ENCODE measurements at regions not wholly inside any gene's neighbourhood (a gene's known extent, or its start where the extent isn't known, plus 50 kb on each side); places are given as distances from the start of the nearest gene placed in this dataset.

GRCh38 chr4:170979736-170980135 lies 833.5 kb upstream of the GALNTL6 start:
- TF ChIP-seq TEAD1 (CRISPR knock-in tag; IDR thresholded peaks at IDR 0.05) (no peak), IRF2 (CRISPR knock-in tag; IDR thresholded peaks at IDR 0.05; ENCODE audit: borderline replicate concordance, low read depth) (no peak), TP53 (CRISPR knock-in tag; IDR thresholded peaks at IDR 0.05) (no peak), STAT6 (CRISPR knock-in tag; conservative IDR thresholded peaks at IDR 0.05; ENCODE audit: low read depth) (no peak), ZBTB43 (CRISPR knock-in tag; IDR thresholded peaks at IDR 0.05) (no peak), ZNF423 (CRISPR knock-in tag; IDR thresholded peaks at IDR 0.05) (no peak), FOXJ3 (CRISPR knock-in tag; IDR thresholded peaks at IDR 0.05; ENCODE audit: borderline replicate concordance) (no peak), NFYB (CRISPR knock-in tag; conservative IDR thresholded peaks at IDR 0.05; ENCODE audit: low read depth) (no peak), FOXP4 (CRISPR knock-in tag; IDR thresholded peaks at IDR 0.05) (no peak), NFE2L1 (CRISPR knock-in tag; IDR thresholded peaks at IDR 0.05) (no peak), NR2C2 (CRISPR knock-in tag; IDR thresholded peaks at IDR 0.05) (no peak), CTCF (IDR thresholded peaks at IDR 0.05) (no peak), HMGXB4 (CRISPR knock-in tag; IDR thresholded peaks at IDR 0.05) (no peak), E2F1 (CRISPR knock-in tag; IDR thresholded peaks at IDR 0.05) (no peak), E2F4 (CRISPR knock-in tag; IDR thresholded peaks at IDR 0.05; ENCODE audit: borderline replicate concordance, low read depth) (no peak), ELF4 (CRISPR knock-in tag; IDR thresholded peaks at IDR 0.05; ENCODE audit: low read depth) (no peak), CREB1 (CRISPR knock-in tag; IDR thresholded peaks at IDR 0.05) (no peak), ZNF671 (CRISPR knock-in tag; IDR thresholded peaks at IDR 0.05) (no peak)
- H3K36me3 Mint-ChIP-seq: peaks cover 10% of the 10 kb centered on the region; the same call in 1 of the 2 replicates
- no peaks in the 10 kb centered on the region for H3K27me3 Mint-ChIP-seq (ENCODE audit: low read depth)
- H3K9me3 Mint-ChIP-seq: peaks cover 25% of the 10 kb centered on the region
- DNase-seq (ENCODE audit: low spot score) (peak; percentile 22), ATAC-seq (peak; percentile 65)
- H3K4me1 Mint-ChIP-seq: peaks cover 8% of the 10 kb centered on the region
- ChIA-PET POLR2A (no interaction called here), CTCF (interaction anchor here (2.5 kb wide), 1 partner anchor 11 kb away, joined by 14 read pairs; no protein-coding TSS in a partner anchor)
- H3K27ac Mint-ChIP-seq: no peak overlapping the region; the same call in 1 of the 2 replicates
- no peak overlapping the region for H3K4me3 Mint-ChIP-seq
